ENCODE measurements at regions not wholly inside any gene's neighbourhood (a gene's known extent, or its start where the extent isn't known, plus 50 kb on each side); places are given as distances from the start of the nearest gene placed in this dataset.
"Not testable (repeated sequence)": the region's sequence is repeated elsewhere in the genome, so short reads cannot be mapped to it uniquely, and the experiment has no call there.

GRCh38 chr5:115435778-115436712, 108.5 kb downstream of the FEM1C start:
- DNase-seq, result no peak

GRCh38 chr5:115435065-115435777, 109.4 kb downstream of the FEM1C start:
- no peak for DNase-seq

- DNase-seq, result peak; percentile 64 to 81 (median 75)
Observed at GRCh38 chr5:115433918-115434317, 110.7 kb downstream of the FEM1C start.

- DNase-seq, result no peak
Observed at GRCh38 chr5:115432691-115433090, 111.9 kb downstream of the FEM1C start.

- DNase-seq, result no peak
Observed at GRCh38 chr5:115431116-115431515, 113.5 kb downstream of the FEM1C start.

- DNase-seq, result no peak
Observed at GRCh38 chr5:115430374-115430773, 114.2 kb downstream of the FEM1C start.

- DNase-seq, result no peak
Observed at GRCh38 chr5:115429345-115429940, 115.1 kb downstream of the FEM1C start.

- DNase-seq, result no peak
Observed at GRCh38 chr5:115428676-115429075, 115.9 kb downstream of the FEM1C start.

- DNase-seq, result no peak
Observed at GRCh38 chr5:115428248-115428647, 116.3 kb downstream of the FEM1C start.

- DNase-seq, result no peak
Observed at GRCh38 chr5:115424446-115424845, 120.1 kb downstream of the FEM1C start.

GRCh38 chr5:115424030-115424429, 120.5 kb downstream of the FEM1C start:
- DNase-seq, result no peak

- DNase-seq, result no peak
Observed at GRCh38 chr5:115423541-115423940, 121.0 kb downstream of the FEM1C start.

- DNase-seq, result no peak
Observed at GRCh38 chr5:115423051-115423450, 121.5 kb downstream of the FEM1C start.

- DNase-seq, result not testable (repeated sequence)
Observed at GRCh38 chr5:115420812-115421211, 123.8 kb downstream of the FEM1C start.

- peak; percentile 76 to 93 (median 87) for DNase-seq
Observed at GRCh38 chr5:115419846-115420585, 123.6 kb upstream of the CCDC112 start.

GRCh38 chr5:115418788-115419187, 122.3 kb upstream of the CCDC112 start:
- DNase-seq, result no peak

GRCh38 chr5:115417076-115417475, 120.6 kb upstream of the CCDC112 start:
- no peak for DNase-seq

- DNase-seq, result peak; percentile 64 to 79 (median 77)
Observed at GRCh38 chr5:115415143-115415491, 118.7 kb upstream of the CCDC112 start.

- peak; percentile 72 to 90 (median 74) for DNase-seq
Observed at GRCh38 chr5:115414406-115415142, 118.1 kb upstream of the CCDC112 start.

- peak in 2 of 3 donors; percentile 32 to 60 for DNase-seq
Observed at GRCh38 chr5:115413651-115414050, 117.2 kb upstream of the CCDC112 start.

GRCh38 chr5:115409094-115409493, 112.6 kb upstream of the CCDC112 start:
- peak in 2 of 3 donors; percentile 42 to 51 for DNase-seq

All from suppressor macrophage treated with lipopolysaccharide for 1 hour (primary cell).